ENCODE measurements at regions not wholly inside any gene's neighbourhood (a gene's known extent, or its start where the extent isn't known, plus 50 kb on each side); places are given as distances from the start of the nearest gene placed in this dataset.
"Not testable (repeated sequence)": the region's sequence is repeated elsewhere in the genome, so short reads cannot be mapped to it uniquely, and the experiment has no call there.

- DNase-seq (ENCODE audit: low read depth in 2 of 3, low spot score in 2 of 3), result no peak
These were observed 132.0 kb upstream of the SV2C start for GRCh38 chr5:75951158-75951557.

GRCh38 chr5:75948438-75948837, 134.7 kb upstream of the SV2C start:
- DNase-seq (ENCODE audit: low read depth in 2 of 3, low spot score in 2 of 3), result no peak

GRCh38 chr5:75940418-75940817, 142.8 kb upstream of the SV2C start:
- DNase-seq (ENCODE audit: low read depth in 2 of 3, low spot score in 2 of 3), result no peak

- DNase-seq (ENCODE audit: low read depth in 2 of 3, low spot score in 2 of 3), result no peak
These were observed 147.6 kb upstream of the SV2C start for GRCh38 chr5:75935572-75935971.

GRCh38 chr5:75933489-75933888, 149.7 kb upstream of the SV2C start:
- peak in 1 of 3 donors; percentile 27 for DNase-seq (ENCODE audit: low read depth in 2 of 3, low spot score in 2 of 3)

- no peak for DNase-seq (ENCODE audit: low read depth in 2 of 3, low spot score in 2 of 3)
These were observed 152.0 kb upstream of the SV2C start for GRCh38 chr5:75931175-75931574.

GRCh38 chr5:75928992-75929391, 154.2 kb upstream of the SV2C start:
- no peak for DNase-seq (ENCODE audit: low read depth in 2 of 3, low spot score in 2 of 3)

GRCh38 chr5:75922480-75922879, 160.7 kb upstream of the SV2C start:
- DNase-seq (ENCODE audit: low read depth in 2 of 3, low spot score in 2 of 3), result no peak

- DNase-seq (ENCODE audit: low read depth in 2 of 3, low spot score in 2 of 3), result no peak
These were observed 162.2 kb upstream of the SV2C start for GRCh38 chr5:75921011-75921410.

- DNase-seq (ENCODE audit: low read depth in 2 of 3, low spot score in 2 of 3), result no peak
These were observed 167.0 kb upstream of the SV2C start for GRCh38 chr5:75916144-75916543.

GRCh38 chr5:75909223-75909622, 174.0 kb upstream of the SV2C start:
- no peak for DNase-seq (ENCODE audit: low read depth in 2 of 3, low spot score in 2 of 3)

- no peak for DNase-seq (ENCODE audit: low read depth in 2 of 3, low spot score in 2 of 3)
These were observed 175.5 kb upstream of the SV2C start for GRCh38 chr5:75907651-75908050.

- DNase-seq (ENCODE audit: low read depth in 2 of 3, low spot score in 2 of 3), result no peak
These were observed 177.2 kb upstream of the POC5 start for GRCh38 chr5:75894482-75894881.

- no peak for DNase-seq (ENCODE audit: low read depth in 2 of 3, low spot score in 2 of 3)
These were observed 174.5 kb upstream of the POC5 start for GRCh38 chr5:75891736-75892135.

GRCh38 chr5:75891020-75891419, 173.8 kb upstream of the POC5 start:
- DNase-seq (ENCODE audit: low read depth in 2 of 3, low spot score in 2 of 3), result no peak

GRCh38 chr5:75890546-75890945, 173.3 kb upstream of the POC5 start:
- DNase-seq (ENCODE audit: low read depth in 2 of 3, low spot score in 2 of 3), result no peak

GRCh38 chr5:75886706-75887105, 169.5 kb upstream of the POC5 start:
- DNase-seq (ENCODE audit: low read depth in 2 of 3, low spot score in 2 of 3), result no peak

- peak in 1 of 3 donors; percentile 21 for DNase-seq (ENCODE audit: low read depth in 2 of 3, low spot score in 2 of 3)
These were observed 168.8 kb upstream of the POC5 start for GRCh38 chr5:75885849-75886596.

- DNase-seq (ENCODE audit: low read depth in 2 of 3, low spot score in 2 of 3), result no peak
These were observed 168.1 kb upstream of the POC5 start for GRCh38 chr5:75885321-75885720.

- DNase-seq (ENCODE audit: low read depth in 2 of 3, low spot score in 2 of 3), result no peak
These were observed 152.7 kb upstream of the POC5 start for GRCh38 chr5:75869891-75870290.

GRCh38 chr5:75862872-75863271, 145.6 kb upstream of the POC5 start:
- no peak for DNase-seq (ENCODE audit: low read depth in 2 of 3, low spot score in 2 of 3)

GRCh38 chr5:75859621-75860020, 142.4 kb upstream of the POC5 start:
- DNase-seq (ENCODE audit: low read depth in 2 of 3, low spot score in 2 of 3), result not testable (repeated sequence)

GRCh38 chr5:75856056-75856455, 138.8 kb upstream of the POC5 start:
- no peak for DNase-seq (ENCODE audit: low read depth in 2 of 3, low spot score in 2 of 3)

Data from hematopoietic multipotent progenitor cell (in vitro differentiated cells).